Suprapubic skin (tissue), 4 donors: ENCODE measurements at regions not wholly inside any gene's neighbourhood (a gene's known extent, or its start where the extent isn't known, plus 50 kb on each side); places are given as distances from the start of the nearest gene placed in this dataset.

Experiments used
- DNase-seq, 2 donors: peaks; one replicate each; pipeline ENCODE4 v3.0.0-alpha.2; 2019; ENCODE audit warnings: low spot score in 2 of 2
- H3K27ac ChIP-seq: fragments of 200-600 bp; sonication (generic); one replicate; pipeline ENCODE4 v1.5.1; 2019
- H3K27me3 ChIP-seq: fragments of 200-600 bp; sonication (generic); one replicate; pipeline ENCODE4 v1.5.1; 2019
- H3K36me3 ChIP-seq: fragments of 200-600 bp; sonication (generic); one replicate; pipeline ENCODE4 v1.5.1; 2019
- H3K4me1 ChIP-seq: fragments of 200-600 bp; sonication (generic); one replicate; pipeline ENCODE4 v1.5.1; 2019
- H3K4me3 ChIP-seq: fragments of 200-600 bp; sonication (generic); one replicate; pipeline ENCODE4 v1.5.1; 2019; ENCODE audit warnings: mild to moderate bottlenecking
- H3K9me3 ChIP-seq: fragments of 200-600 bp; sonication (generic); one replicate; pipeline ENCODE4 v1.5.1; 2019
- CTCF ChIP-seq, 2 donors: fragments of 200-600 bp in 1 of 2; fragments of 450-650 bp in 1 of 2; sonication (generic) in 1 of 2; IDR thresholded peaks; one replicate each; pipeline ENCODE4 v1.5.1; 2016 to 2019; ENCODE audit warnings: antibody characterized with exemption in 2 of 2, mild to moderate bottlenecking in 1 of 2, moderate library complexity in 1 of 2
- EP300 ChIP-seq: sonication (generic); formaldehyde crosslinking; IDR thresholded peaks from one replicate; pipeline ENCODE4 v1.6.1; 2017; ENCODE audit warnings: antibody characterized with exemption
- POLR2A ChIP-seq, 2 donors: fragments of 450-650 bp; IDR thresholded peaks; one replicate each; pipeline ENCODE4 v1.6.1; 2017; ENCODE audit warnings: antibody characterized with exemption in 2 of 2, mild to moderate bottlenecking in 2 of 2, moderate library complexity in 2 of 2
- POLR2AphosphoS5 ChIP-seq, 3 donors: sonication (generic); formaldehyde crosslinking; IDR thresholded peaks; one replicate each; pipeline ENCODE4 v1.6.1; 2017; ENCODE audit warnings: antibody characterized with exemption in 3 of 3
- WGBS: methylation state at CpG from one replicate; pipeline ENCODE4 v1.1.5; 2018; 5-methylcytosine and 5-hydroxymethylcytosine counted together

- Histone ChIP-seq H3K4me3 (no peak overlapping the region), H3K27me3 (no peaks in the 10 kb centered on the region), H3K36me3 (no peaks in the 10 kb centered on the region), H3K4me1 (no peaks in the 10 kb centered on the region), H3K27ac (no peak overlapping the region), H3K9me3 (no peaks in the 10 kb centered on the region)
- no peak for DNase-seq
- TF ChIP-seq POLR2AphosphoS5 (IDR thresholded peaks at IDR 0.05), result no peak
- no peak for TF ChIP-seq CTCF (IDR thresholded peaks at IDR 0.05)
- no peak for TF ChIP-seq EP300
- TF ChIP-seq POLR2A (IDR thresholded peaks at IDR 0.05), result no peak
Measured at GRCh38 chr7:16044645-16045044, 358.2 kb upstream of the MEOX2 start.

GRCh38 chr7:16040346-16040745 is 353.9 kb upstream of the MEOX2 start:
- H3K27ac ChIP-seq, result no peak overlapping the region
- 70% methylated on average over 5 of the region's 5 CpGs for WGBS
- no peaks in the 10 kb centered on the region for H3K27me3 ChIP-seq
- H3K4me3 ChIP-seq, result no peak overlapping the region
- no peak for DNase-seq
- H3K4me1 ChIP-seq, result no peaks in the 10 kb centered on the region
- H3K36me3 ChIP-seq, result no peaks in the 10 kb centered on the region
- no peak for TF ChIP-seq CTCF (IDR thresholded peaks at IDR 0.05)
- no peak for TF ChIP-seq POLR2A (IDR thresholded peaks at IDR 0.05)
- TF ChIP-seq POLR2AphosphoS5 (IDR thresholded peaks at IDR 0.05), result no peak
- TF ChIP-seq EP300, result no peak
- H3K9me3 ChIP-seq, result no peaks in the 10 kb centered on the region

GRCh38 chr7:16038906-16039305 is 352.4 kb upstream of the MEOX2 start:
- Histone ChIP-seq H3K4me3 (no peak overlapping the region), H3K27me3 (no peaks in the 10 kb centered on the region), H3K9me3 (no peaks in the 10 kb centered on the region), H3K4me1 (no peaks in the 10 kb centered on the region), H3K36me3 (no peaks in the 10 kb centered on the region), H3K27ac (no peak overlapping the region)
- DNase-seq, result no peak
- TF ChIP-seq CTCF (IDR thresholded peaks at IDR 0.05) (no peak), EP300 (no peak), POLR2A (IDR thresholded peaks at IDR 0.05) (no peak)
- 87% methylated on average over 3 of the region's 3 CpGs for WGBS

- no peak for TF ChIP-seq POLR2A (IDR thresholded peaks at IDR 0.05)
- TF ChIP-seq EP300, result no peak
- no peak for TF ChIP-seq CTCF (IDR thresholded peaks at IDR 0.05)
- TF ChIP-seq POLR2AphosphoS5 (IDR thresholded peaks at IDR 0.05), result no peak
- H3K27me3 ChIP-seq, result no peaks in the 10 kb centered on the region
- WGBS, result 84% methylated on average over 1 of the region's 1 CpG
Measured at GRCh38 chr7:16035392-16035791, 348.9 kb upstream of the MEOX2 start.

GRCh38 chr7:16034866-16035265 is 348.4 kb upstream of the MEOX2 start:
- Histone ChIP-seq H3K27me3 (no peaks in the 10 kb centered on the region), H3K4me3 (no peak overlapping the region), H3K27ac (no peak overlapping the region), H3K36me3 (no peaks in the 10 kb centered on the region), H3K9me3 (no peaks in the 10 kb centered on the region), H3K4me1 (no peaks in the 10 kb centered on the region)
- WGBS, result 97% methylated on average over 1 of the region's 1 CpG
- no peak for DNase-seq
- no peak for TF ChIP-seq POLR2A (IDR thresholded peaks at IDR 0.05)
- TF ChIP-seq EP300, result no peak
- no peak for TF ChIP-seq CTCF (IDR thresholded peaks at IDR 0.05)
- no peak for TF ChIP-seq POLR2AphosphoS5 (IDR thresholded peaks at IDR 0.05)

More at GRCh38 chr7:16035392-16035791, 348.9 kb upstream of the MEOX2 start:
- Histone ChIP-seq H3K4me3 (no peak overlapping the region), H3K9me3 (no peaks in the 10 kb centered on the region), H3K4me1 (no peaks in the 10 kb centered on the region), H3K27ac (no peak overlapping the region), H3K36me3 (no peaks in the 10 kb centered on the region)
- DNase-seq, result no peak
